SU-DHL-6 (cell line): ENCODE measurements at regions not wholly inside any gene's neighbourhood (a gene's known extent, or its start where the extent isn't known, plus 50 kb on each side); places are given as distances from the start of the nearest gene placed in this dataset.

Experiments used
- CTCF ChIP-seq: fragments of 200-600 bp; sonication (generic); IDR thresholded peaks from one replicate; pipeline ENCODE4 v1.5.1; 2017; ENCODE audit warnings: antibody characterized with exemption, mild to moderate bottlenecking, low read length, moderate library complexity; ENCODE audit not compliant: insufficient read depth, poor library complexity, severe bottlenecking
- EZH2phosphoT487 ChIP-seq: fragments of 200-600 bp; sonication (generic), shearing (Covaris generic); conservative IDR thresholded peaks from 2 replicates; pipeline ENCODE4 v1.6.1; 2018; ENCODE audit warnings: mild to moderate bottlenecking, antibody characterized with exemption, low read length, moderate library complexity, mixed read lengths

DNA sequence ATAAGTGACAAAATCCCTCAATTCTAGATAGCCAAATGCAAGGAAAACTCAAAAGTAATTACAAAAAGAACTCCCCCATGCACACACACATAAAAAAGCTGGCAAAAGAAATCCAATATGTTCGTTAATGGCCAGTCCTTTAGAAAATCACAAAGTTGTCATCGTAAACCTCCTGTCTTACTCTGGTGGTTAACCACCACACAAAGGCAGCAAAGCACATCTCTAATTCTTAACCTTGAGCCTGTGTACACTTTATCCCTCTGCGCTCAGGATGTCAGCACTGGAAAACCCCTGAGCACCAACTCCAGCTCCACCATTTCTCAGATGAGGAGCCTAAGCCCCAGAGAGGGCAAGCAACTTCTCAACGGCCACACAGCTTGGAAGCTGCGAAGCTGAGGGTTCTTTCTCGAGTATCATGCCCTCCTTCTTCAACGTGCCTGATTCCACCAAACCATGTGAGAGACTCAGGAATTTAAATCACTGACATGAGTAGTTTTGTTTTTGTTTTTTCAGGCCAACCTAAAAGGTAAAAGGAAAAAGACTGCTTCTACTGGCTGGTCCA lies 72.5 kb downstream of the C16orf95 start:
- TF ChIP-seq CTCF (no peak), EZH2phosphoT487 (no peak)
